Motor neuron (in vitro differentiated cells): ENCODE measurements at regions not wholly inside any gene's neighbourhood (a gene's known extent, or its start where the extent isn't known, plus 50 kb on each side); places are given as distances from the start of the nearest gene placed in this dataset.

ENCODE experiments used
- ATAC-seq, 8 experiments: fragments of 200-7000 bp; cut with Tn5 transposase; replicated peaks in 6 of 8; 2 replicates each; pipeline ENCODE4 v1.8.0; 2021; ENCODE audit warnings: mild to moderate bottlenecking in 8 of 8, moderate library complexity in 8 of 8
- H3K27ac ChIP-seq, 2 donors: fragments of 250-450 bp; sonication (Bioruptor Pico); 2 replicates each; pipeline ENCODE4 v1.9.0; 2021; ENCODE audit warnings: antibody characterized with exemption in 2 of 2, mild to moderate bottlenecking in 2 of 2, moderate library complexity in 1 of 2
- H3K4me1 ChIP-seq, 2 donors: fragments of 250-450 bp; sonication (Bioruptor Pico); replicated peaks in 1 of 2; 2 replicates each; pipeline ENCODE4 v1.6.1; 2021; ENCODE audit warnings: antibody characterized with exemption in 2 of 2, mild to moderate bottlenecking in 2 of 2, moderate library complexity in 1 of 2
- H3K4me3 ChIP-seq, 5 donors: fragments of 250-450 bp; sonication (Bioruptor Pico); 2 replicates each; pipeline ENCODE4 v1.9.0; 2021; ENCODE audit warnings: antibody characterized with exemption in 5 of 5, mild to moderate bottlenecking in 5 of 5, moderate library complexity in 4 of 5
- WGBS, 10 experiments: fragments of 450-650 bp; shearing (Covaris generic); methylation state at CpG; one replicate each; pipeline ENCODE4 v1.0.0; 2022; 5-methylcytosine and 5-hydroxymethylcytosine counted together
- in situ Hi-C, 9 experiments: fragments of 400-800 bp; cut with MboI; loops; one replicate each; pipeline ENCODE4 v1.15.0; 2021; ENCODE audit warnings: low sequenced_read_pairs in 9 of 9, low pct_unique_long_range_greater_than_20kb in 2 of 9; ENCODE audit not compliant: unreplicated experiment in 9 of 9

- no peak overlapping the region for H3K27ac ChIP-seq
- no peaks in the 10 kb centered on the region for H3K4me1 ChIP-seq
- in situ Hi-C loops = no loop called here
- H3K4me3 ChIP-seq = no peak overlapping the region
- 71 to 100% (median 87%) methylated on average over 2 to 6 of the region's 6 CpGs for WGBS, 10 experiments
- no peak for ATAC-seq
These were observed 216.2 kb downstream of the PIK3R1 start for GRCh38 chr5:68431601-68432337.

- Histone ChIP-seq H3K27ac (no peak overlapping the region), H3K4me3 (no peak overlapping the region), H3K4me1 (no peaks in the 10 kb centered on the region)
- no peak for ATAC-seq
- in situ Hi-C loops = no loop called here
- 88 to 100% (median 100%) methylated on average over 2 to 7 of the region's 7 CpGs; no CpG with 5 or more reads in 1 of the 10 experiments for WGBS, 10 experiments
These were observed 217.1 kb downstream of the PIK3R1 start for GRCh38 chr5:68432682-68433081.

- no peak for ATAC-seq
- no peaks in the 10 kb centered on the region for H3K4me1 ChIP-seq
- WGBS, 10 experiments = 80 to 100% (median 90%) methylated on average over 1 to 3 of the region's 3 CpGs; no CpG with 5 or more reads in 1 of the 10 experiments
- in situ Hi-C loops = no loop called here
- no peak overlapping the region for H3K4me3 ChIP-seq
- no peak overlapping the region for H3K27ac ChIP-seq
These were observed 218.0 kb downstream of the PIK3R1 start for GRCh38 chr5:68433526-68433922.

- in situ Hi-C loops = no loop called here
- Histone ChIP-seq H3K4me1 (no peaks in the 10 kb centered on the region), H3K27ac (no peak overlapping the region), H3K4me3 (no peak overlapping the region)
- peak; percentile 95 to 100 (median 98) for ATAC-seq
- WGBS, 10 experiments = 17 to 93% (median 60%) methylated on average over 1 to 9 of the region's 27 CpGs; no CpG with 5 or more reads in 1 of the 10 experiments
These were observed 218.6 kb downstream of the PIK3R1 start for GRCh38 chr5:68433923-68434879.

GRCh38 chr5:68435611-68436010 is 220.1 kb downstream of the PIK3R1 start:
- Histone ChIP-seq H3K27ac (no peak overlapping the region), H3K4me3 (no peak overlapping the region), H3K4me1 (no peaks in the 10 kb centered on the region)
- in situ Hi-C loops = no loop called here
- whole genome bisulfite sequencing, 10 experiments = 83 to 100% (median 100%) methylated on average over 1 of the region's 1 CpG; no CpG with 5 or more reads in 6 of the 10 experiments
- no peak for ATAC-seq

GRCh38 chr5:68436686-68437520 is 221.3 kb downstream of the PIK3R1 start:
- in situ Hi-C loops = no loop called here
- Histone ChIP-seq H3K4me3 (no peak overlapping the region), H3K4me1 (no peaks in the 10 kb centered on the region), H3K27ac (no peak overlapping the region)
- no peak for ATAC-seq
- 40 to 100% (median 80%) methylated on average over 1 to 2 of the region's 3 CpGs; no CpG with 5 or more reads in 6 of the 10 experiments for WGBS, 10 experiments

- Histone ChIP-seq H3K4me3 (no peak overlapping the region), H3K4me1 (no peaks in the 10 kb centered on the region), H3K27ac (no peak overlapping the region)
- WGBS, 10 experiments = 20 to 88% (median 61%) methylated on average over 1 of the region's 1 CpG; no CpG with 5 or more reads in 4 of the 10 experiments
- in situ Hi-C loops = no loop called here
- no peak for ATAC-seq
These were observed 223.3 kb downstream of the PIK3R1 start for GRCh38 chr5:68438876-68439275.

GRCh38 chr5:68440245-68440644 is 224.7 kb downstream of the PIK3R1 start:
- in situ Hi-C loops = no loop called here
- WGBS, 10 experiments = 50 to 100% (median 82%) methylated on average over 1 to 2 of the region's 2 CpGs; no CpG with 5 or more reads in 4 of the 10 experiments

GRCh38 chr5:68440651-68441050 is 225.1 kb downstream of the PIK3R1 start:
- no peaks in the 10 kb centered on the region for H3K4me1 ChIP-seq
- H3K4me3 ChIP-seq = no peak overlapping the region
- ATAC-seq = peak in 1 of 8 experiments; percentile 14
- in situ Hi-C loops = no loop called here
- H3K27ac ChIP-seq = no peak overlapping the region

More at GRCh38 chr5:68440245-68440644, 224.7 kb downstream of the PIK3R1 start:
- no peak for ATAC-seq
- H3K4me3 ChIP-seq = no peak overlapping the region
- no peaks in the 10 kb centered on the region for H3K4me1 ChIP-seq
- H3K27ac ChIP-seq = no peak overlapping the region

- Histone ChIP-seq H3K4me3 (no peak overlapping the region), H3K27ac (no peak overlapping the region), H3K4me1 (no peaks in the 10 kb centered on the region)
- 53 to 97% (median 85%) methylated on average over 2 to 5 of the region's 5 CpGs; no CpG with 5 or more reads in 1 of the 10 experiments for WGBS, 10 experiments
- in situ Hi-C loops = no loop called here
- peak in 2 of 8 experiments; percentile 22 to 91 for ATAC-seq
These were observed 225.9 kb downstream of the PIK3R1 start for GRCh38 chr5:68441309-68442073.

- Histone ChIP-seq H3K4me1 (peaks cover 4 to 7% of the 10 kb centered on the region in 2 donors), H3K4me3 (no peak overlapping the region), H3K27ac (no peak overlapping the region)
- no peak for ATAC-seq
- 80 to 100% (median 92%) methylated on average over 1 to 4 of the region's 4 CpGs; no CpG with 5 or more reads in 3 of the 10 experiments for WGBS, 10 experiments
- in situ Hi-C loops = no loop called here
These were observed 227.5 kb downstream of the PIK3R1 start for GRCh38 chr5:68443091-68443490.

- WGBS, 10 experiments = 50 to 100% (median 87%) methylated on average over 1 of the region's 1 CpG; no CpG with 5 or more reads in 2 of the 10 experiments
- no peak overlapping the region for H3K27ac ChIP-seq
- ATAC-seq = peak in 1 of 8 experiments; percentile 27
These were observed 228.5 kb downstream of the PIK3R1 start for GRCh38 chr5:68444048-68444447.

More at GRCh38 chr5:68444048-68444447, 228.5 kb downstream of the PIK3R1 start:
- in situ Hi-C loops = no loop called here
- Histone ChIP-seq H3K4me3 (no peak overlapping the region), H3K4me1 (peaks cover 4 to 7% of the 10 kb centered on the region in 2 donors)
